ENCODE measurements at regions not wholly inside any gene's neighbourhood (a gene's known extent, or its start where the extent isn't known, plus 50 kb on each side); places are given as distances from the start of the nearest gene placed in this dataset.

GRCh38 chr7:22920672-22921071 lies 93.3 kb downstream of the HYCC1 start:
- no peak overlapping the region for H3K4me3 ChIP-seq (ENCODE audit: low read depth, low read length)
- DNase-seq (ENCODE audit: low read depth) = no peak
- TF ChIP-seq CTCF (IDR thresholded peaks at IDR 0.05; ENCODE audit: low read depth, low read length, missing control alignments) = no peak

GRCh38 chr7:22913158-22913557 lies 90.5 kb upstream of the TOMM7 start:
- TF ChIP-seq CTCF (IDR thresholded peaks at IDR 0.05; ENCODE audit: low read depth, low read length, missing control alignments) = no peak
- DNase-seq (ENCODE audit: low read depth) = no peak
- H3K4me3 ChIP-seq (ENCODE audit: low read depth, low read length) = no peak overlapping the region

- no peak for DNase-seq (ENCODE audit: low read depth)
- H3K4me3 ChIP-seq (ENCODE audit: low read depth, low read length) = no peak overlapping the region
- TF ChIP-seq CTCF (IDR thresholded peaks at IDR 0.05; ENCODE audit: low read depth, low read length, missing control alignments) = no peak
Measured at GRCh38 chr7:22911889-22912288, 89.2 kb upstream of the TOMM7 start.

- no peak for DNase-seq (ENCODE audit: low read depth)
- no peak overlapping the region for H3K4me3 ChIP-seq (ENCODE audit: low read depth, low read length)
- TF ChIP-seq CTCF (IDR thresholded peaks at IDR 0.05; ENCODE audit: low read depth, low read length, missing control alignments) = no peak
Measured at GRCh38 chr7:22909917-22910316, 87.3 kb upstream of the TOMM7 start.

GRCh38 chr7:22907805-22908204 lies 85.2 kb upstream of the TOMM7 start:
- no peak overlapping the region for H3K4me3 ChIP-seq (ENCODE audit: low read depth, low read length)
- TF ChIP-seq CTCF (IDR thresholded peaks at IDR 0.05; ENCODE audit: low read depth, low read length, missing control alignments) = no peak
- DNase-seq (ENCODE audit: low read depth) = no peak

GRCh38 chr7:22900784-22901183 lies 78.1 kb upstream of the TOMM7 start:
- no peak for TF ChIP-seq CTCF (IDR thresholded peaks at IDR 0.05; ENCODE audit: low read depth, low read length, missing control alignments)
- no peak overlapping the region for H3K4me3 ChIP-seq (ENCODE audit: low read depth, low read length)
- DNase-seq (ENCODE audit: low read depth) = no peak

GRCh38 chr7:22900101-22900500 lies 77.5 kb upstream of the TOMM7 start:
- no peak for DNase-seq (ENCODE audit: low read depth)

More at GRCh38 chr7:22900101-22900500, 77.5 kb upstream of the TOMM7 start:
- no peak for TF ChIP-seq CTCF (IDR thresholded peaks at IDR 0.05; ENCODE audit: low read depth, low read length, missing control alignments)
- no peak overlapping the region for H3K4me3 ChIP-seq (ENCODE audit: low read depth, low read length)
